Skeletal muscle satellite cell (primary cell): ENCODE measurements at regions not wholly inside any gene's neighbourhood (a gene's known extent, or its start where the extent isn't known, plus 50 kb on each side); places are given as distances from the start of the nearest gene placed in this dataset.

ENCODE experiments used
- H3K27me3 ChIP-seq: 2 replicates; pipeline ENCODE4 v1.7.0; 2013; ENCODE audit warnings: low read length; ENCODE audit not compliant: control insufficient read depth, insufficient read depth
- H3K36me3 ChIP-seq: 2 replicates; pipeline ENCODE4 v1.7.0; 2013; ENCODE audit warnings: mild to moderate bottlenecking, control low read depth, low read length; ENCODE audit not compliant: insufficient read depth
- H3K4me1 ChIP-seq: 2 replicates; pipeline ENCODE4 v1.7.0; 2013; ENCODE audit warnings: low read length; ENCODE audit not compliant: control insufficient read depth, insufficient read depth
- H3K4me2 ChIP-seq: 2 replicates; pipeline ENCODE4 v1.7.0; 2013; ENCODE audit warnings: mild to moderate bottlenecking, low read length
- H3K4me3 ChIP-seq: 2 replicates; pipeline ENCODE4 v1.7.0; 2013; ENCODE audit warnings: low read length
- H3K9ac ChIP-seq: 2 replicates; pipeline ENCODE4 v1.7.0; 2013; ENCODE audit warnings: mild to moderate bottlenecking, low read depth, low read length, moderate library complexity
- H3K9me3 ChIP-seq: replicated peaks from 2 replicates; pipeline ENCODE4 v1.7.0; 2013; ENCODE audit warnings: mild to moderate bottlenecking, control low read depth, low read length

GRCh38 chr6:23250556-23250955 lies 681.2 kb downstream of the HDGFL1 start:
- no peak overlapping the region for H3K9ac ChIP-seq
- H3K4me1 ChIP-seq, result no peaks in the 10 kb centered on the region
- H3K36me3 ChIP-seq, result no peaks in the 10 kb centered on the region
- H3K27me3 ChIP-seq, result no peaks in the 10 kb centered on the region
- H3K9me3 ChIP-seq, result no peaks in the 10 kb centered on the region
- no peak overlapping the region for H3K4me3 ChIP-seq
- no peak overlapping the region for H3K4me2 ChIP-seq

GRCh38 chr6:23262864-23263263 lies 693.5 kb downstream of the HDGFL1 start:
- no peaks in the 10 kb centered on the region for H3K4me1 ChIP-seq
- H3K9me3 ChIP-seq, result no peaks in the 10 kb centered on the region
- H3K4me3 ChIP-seq, result no peak overlapping the region
- H3K4me2 ChIP-seq, result no peak overlapping the region
- no peak overlapping the region for H3K9ac ChIP-seq
- H3K36me3 ChIP-seq, result no peaks in the 10 kb centered on the region
- H3K27me3 ChIP-seq, result no peaks in the 10 kb centered on the region

GRCh38 chr6:23265270-23265669 lies 695.9 kb downstream of the HDGFL1 start:
- H3K27me3 ChIP-seq, result no peaks in the 10 kb centered on the region

GRCh38 chr6:23266536-23266935 lies 697.2 kb downstream of the HDGFL1 start:
- H3K4me3 ChIP-seq, result no peak overlapping the region
- no peak overlapping the region for H3K4me2 ChIP-seq
- no peaks in the 10 kb centered on the region for H3K27me3 ChIP-seq
- no peaks in the 10 kb centered on the region for H3K4me1 ChIP-seq
- no peaks in the 10 kb centered on the region for H3K36me3 ChIP-seq
- H3K9me3 ChIP-seq, result no peaks in the 10 kb centered on the region
- H3K9ac ChIP-seq, result no peak overlapping the region

More at GRCh38 chr6:23265270-23265669, 695.9 kb downstream of the HDGFL1 start:
- no peaks in the 10 kb centered on the region for H3K9me3 ChIP-seq
- H3K36me3 ChIP-seq, result no peaks in the 10 kb centered on the region
- H3K9ac ChIP-seq, result no peak overlapping the region
- no peak overlapping the region for H3K4me2 ChIP-seq
- H3K4me1 ChIP-seq, result no peaks in the 10 kb centered on the region
- H3K4me3 ChIP-seq, result no peak overlapping the region

- no peaks in the 10 kb centered on the region for H3K9me3 ChIP-seq
- H3K4me1 ChIP-seq, result no peaks in the 10 kb centered on the region
- H3K36me3 ChIP-seq, result no peaks in the 10 kb centered on the region
- H3K4me3 ChIP-seq, result no peak overlapping the region
- no peaks in the 10 kb centered on the region for H3K27me3 ChIP-seq
- H3K9ac ChIP-seq, result no peak overlapping the region
- no peak overlapping the region for H3K4me2 ChIP-seq
Observed at GRCh38 chr6:23267651-23268050, 698.3 kb downstream of the HDGFL1 start.

GRCh38 chr6:23268348-23268747 lies 699.0 kb downstream of the HDGFL1 start:
- Histone ChIP-seq H3K9me3 (no peaks in the 10 kb centered on the region), H3K4me2 (no peak overlapping the region), H3K4me1 (no peaks in the 10 kb centered on the region), H3K27me3 (no peaks in the 10 kb centered on the region), H3K9ac (no peak overlapping the region), H3K4me3 (no peak overlapping the region), H3K36me3 (no peaks in the 10 kb centered on the region)

- H3K36me3 ChIP-seq, result no peaks in the 10 kb centered on the region
- H3K27me3 ChIP-seq, result no peaks in the 10 kb centered on the region
- no peaks in the 10 kb centered on the region for H3K4me1 ChIP-seq
- no peak overlapping the region for H3K4me3 ChIP-seq
- H3K9me3 ChIP-seq, result no peaks in the 10 kb centered on the region
- H3K4me2 ChIP-seq, result no peak overlapping the region
- no peak overlapping the region for H3K9ac ChIP-seq
Observed at GRCh38 chr6:23269436-23269835, 700.1 kb downstream of the HDGFL1 start.

- Histone ChIP-seq H3K9me3 (no peaks in the 10 kb centered on the region), H3K4me1 (no peaks in the 10 kb centered on the region), H3K27me3 (no peaks in the 10 kb centered on the region), H3K4me3 (no peak overlapping the region), H3K36me3 (no peaks in the 10 kb centered on the region), H3K9ac (no peak overlapping the region), H3K4me2 (no peak overlapping the region)
Observed at GRCh38 chr6:23272536-23272935, 703.2 kb downstream of the HDGFL1 start.

- Histone ChIP-seq H3K4me2 (no peak overlapping the region), H3K36me3 (no peaks in the 10 kb centered on the region), H3K9me3 (no peaks in the 10 kb centered on the region), H3K4me1 (no peaks in the 10 kb centered on the region), H3K27me3 (no peaks in the 10 kb centered on the region), H3K9ac (no peak overlapping the region), H3K4me3 (no peak overlapping the region)
Observed at GRCh38 chr6:23277521-23278179, 708.3 kb downstream of the HDGFL1 start.

- H3K4me3 ChIP-seq, result no peak overlapping the region
- H3K27me3 ChIP-seq, result no peaks in the 10 kb centered on the region
- no peaks in the 10 kb centered on the region for H3K36me3 ChIP-seq
- H3K4me1 ChIP-seq, result no peaks in the 10 kb centered on the region
- no peak overlapping the region for H3K9ac ChIP-seq
- no peaks in the 10 kb centered on the region for H3K9me3 ChIP-seq
- H3K4me2 ChIP-seq, result no peak overlapping the region
Observed at GRCh38 chr6:23278180-23278532, 708.8 kb downstream of the HDGFL1 start.

GRCh38 chr6:23280437-23280836 lies 711.1 kb downstream of the HDGFL1 start:
- Histone ChIP-seq H3K9ac (no peak overlapping the region), H3K4me1 (no peaks in the 10 kb centered on the region), H3K9me3 (no peaks in the 10 kb centered on the region), H3K27me3 (no peaks in the 10 kb centered on the region), H3K4me3 (no peak overlapping the region), H3K36me3 (no peaks in the 10 kb centered on the region), H3K4me2 (no peak overlapping the region)

- no peaks in the 10 kb centered on the region for H3K9me3 ChIP-seq
- no peaks in the 10 kb centered on the region for H3K27me3 ChIP-seq
- no peak overlapping the region for H3K9ac ChIP-seq
- H3K36me3 ChIP-seq, result no peaks in the 10 kb centered on the region
- H3K4me3 ChIP-seq, result no peak overlapping the region
- H3K4me1 ChIP-seq, result no peaks in the 10 kb centered on the region
- no peak overlapping the region for H3K4me2 ChIP-seq
Observed at GRCh38 chr6:23282252-23283021, 713.1 kb downstream of the HDGFL1 start.
